Activated CD8-positive, alpha-beta memory T cell treated with anti-CD3 and anti-CD28 coated beads for 48 hours (primary cell): ENCODE measurements at regions not wholly inside any gene's neighbourhood (a gene's known extent, or its start where the extent isn't known, plus 50 kb on each side); places are given as distances from the start of the nearest gene placed in this dataset.
"Not testable (repeated sequence)": the region's sequence is repeated elsewhere in the genome, so short reads cannot be mapped to it uniquely, and the experiment has no call there.

Experiments used
- DNase-seq, 3 experiments: peaks; one replicate each; pipeline ENCODE4 v3.0.0-alpha.2; 2020; ENCODE audit warnings: low read depth in 2 of 3, low spot score in 2 of 3

GRCh38 chr4:178140326-178140915 lies 698.2 kb upstream of the AGA start:
- no peak for DNase-seq

GRCh38 chr4:178142724-178143123 lies 700.5 kb upstream of the AGA start:
- DNase-seq = no peak

GRCh38 chr4:178148106-178148505 lies 705.9 kb upstream of the AGA start:
- DNase-seq = no peak

GRCh38 chr4:178165251-178165950 lies 723.2 kb upstream of the AGA start:
- DNase-seq = no peak

GRCh38 chr4:178165951-178166308 lies 723.7 kb upstream of the AGA start:
- DNase-seq = no peak

GRCh38 chr4:178173771-178174170 lies 731.5 kb upstream of the AGA start:
- no peak for DNase-seq

GRCh38 chr4:178174756-178175155 lies 732.5 kb upstream of the AGA start:
- no peak for DNase-seq

- no peak for DNase-seq
Measured at GRCh38 chr4:178185517-178185916, 743.3 kb upstream of the AGA start.

- no peak for DNase-seq
Measured at GRCh38 chr4:178192611-178193010, 750.4 kb upstream of the AGA start.

GRCh38 chr4:178196751-178197374 lies 754.6 kb upstream of the AGA start:
- no peak for DNase-seq

- no peak for DNase-seq
Measured at GRCh38 chr4:178198691-178199090, 756.5 kb upstream of the AGA start.

- no peak for DNase-seq
Measured at GRCh38 chr4:178202422-178202821, 760.2 kb upstream of the AGA start.

- DNase-seq = no peak
Measured at GRCh38 chr4:178205826-178206225, 763.6 kb upstream of the AGA start.

- DNase-seq = no peak
Measured at GRCh38 chr4:178215309-178215708, 773.1 kb upstream of the AGA start.

- no peak for DNase-seq
Measured at GRCh38 chr4:178215763-178216162, 773.5 kb upstream of the AGA start.

- DNase-seq = not testable (repeated sequence)
Measured at GRCh38 chr4:178226421-178226820, 784.2 kb upstream of the AGA start.

GRCh38 chr4:178233906-178234305 lies 791.7 kb upstream of the AGA start:
- no peak for DNase-seq

- no peak for DNase-seq
Measured at GRCh38 chr4:178240891-178241290, 798.7 kb upstream of the AGA start.

GRCh38 chr4:178241601-178242118 lies 799.4 kb upstream of the AGA start:
- no peak for DNase-seq

- DNase-seq = no peak
Measured at GRCh38 chr4:178242655-178243054, 800.4 kb upstream of the AGA start.

- no peak for DNase-seq
Measured at GRCh38 chr4:178244785-178245184, 802.5 kb upstream of the AGA start.

- DNase-seq = no peak
Measured at GRCh38 chr4:178255172-178255571, 812.9 kb upstream of the AGA start.
